ENCODE measurements at regions not wholly inside any gene's neighbourhood (a gene's known extent, or its start where the extent isn't known, plus 50 kb on each side); places are given as distances from the start of the nearest gene placed in this dataset.
"Not testable (repeated sequence)": the region's sequence is repeated elsewhere in the genome, so short reads cannot be mapped to it uniquely, and the experiment has no call there.

DNA sequence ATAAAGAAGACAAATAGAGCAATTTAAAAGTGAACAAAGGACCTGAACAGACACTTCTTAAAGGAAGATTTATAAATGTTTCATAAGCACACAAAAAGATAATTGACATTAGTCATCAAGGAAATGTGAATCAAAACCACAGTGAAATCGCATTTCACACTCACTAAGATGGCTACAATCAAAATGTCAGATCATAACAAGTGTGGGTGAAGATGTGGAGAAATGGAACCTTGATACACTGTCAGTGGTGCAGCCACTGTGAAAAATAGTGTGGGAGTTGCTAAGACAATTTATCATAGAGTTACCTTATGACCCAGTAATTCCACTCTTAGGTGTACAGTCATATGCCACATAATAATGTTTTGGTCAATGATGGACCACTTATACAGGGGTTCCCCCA is 54.5 kb upstream of the HTR4 start:
- no peak for DNase-seq

DNA sequence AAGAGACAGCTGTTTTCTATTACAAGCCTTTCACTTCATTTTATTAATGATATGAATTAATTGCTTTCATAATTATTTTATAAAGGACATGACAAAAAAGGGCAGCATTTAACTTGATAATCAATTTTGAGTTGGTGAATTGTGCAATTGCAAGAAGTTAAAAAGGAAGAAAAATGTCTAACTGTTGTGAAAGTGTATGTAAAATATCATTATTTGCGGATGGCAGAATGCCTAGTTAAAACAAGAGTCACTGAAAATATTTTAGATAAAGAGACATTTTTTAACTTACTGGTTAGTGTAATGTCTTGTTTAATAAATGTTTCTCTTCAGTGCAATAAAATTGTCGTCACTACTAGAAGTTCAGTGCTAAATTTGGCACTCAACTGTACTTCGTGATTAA is 57.6 kb upstream of the HTR4 start:
- DNase-seq = no peak

GRCh38 chr5:148713735-148714508 is 59.6 kb upstream of the HTR4 start:
- no peak for DNase-seq

- DNase-seq = no peak
These were observed 62.4 kb upstream of the HTR4 start for GRCh38 chr5:148716716-148717115.

- no peak for DNase-seq
These were observed 63.3 kb upstream of the HTR4 start for GRCh38 chr5:148717668-148718067.

DNA sequence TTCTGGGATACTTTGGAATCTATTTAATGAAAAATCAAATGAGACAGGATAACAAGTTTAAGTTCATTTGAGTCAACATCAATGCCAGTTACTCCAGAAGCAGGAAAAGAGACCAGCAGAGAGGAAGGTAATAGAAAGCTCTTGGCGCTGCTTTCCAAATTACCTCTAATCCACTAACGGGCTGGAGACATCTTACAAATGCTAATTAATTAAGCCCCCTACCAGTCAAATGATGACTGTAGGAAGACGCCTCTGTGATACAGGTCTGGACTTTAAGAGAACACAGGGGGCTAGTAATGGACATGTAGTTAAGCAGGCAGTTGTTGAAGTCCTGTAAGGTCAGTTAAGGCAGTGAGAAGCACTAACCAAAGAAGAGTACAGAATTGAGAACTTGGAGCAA is 65.3 kb upstream of the HTR4 start:
- DNase-seq = no peak

DNA sequence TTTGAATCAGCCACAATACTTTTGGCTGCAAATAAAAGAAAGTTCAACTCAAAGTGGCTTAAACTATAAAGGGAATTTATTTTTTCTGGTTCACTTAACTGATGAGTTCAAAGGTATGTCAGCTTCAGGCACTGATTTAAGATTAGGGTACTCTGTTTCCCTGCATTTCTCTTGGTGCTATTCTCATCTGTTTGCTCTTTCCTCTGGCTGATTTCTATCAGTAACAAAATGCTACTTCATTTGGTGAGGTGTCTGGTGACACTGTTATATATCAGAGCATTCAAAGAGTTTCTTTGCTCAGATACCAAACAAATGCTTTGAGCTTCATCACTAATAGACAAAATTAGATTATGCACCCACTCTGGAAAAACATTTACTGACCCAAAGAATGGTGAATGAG is 65.9 kb upstream of the HTR4 start:
- DNase-seq = no peak

DNA sequence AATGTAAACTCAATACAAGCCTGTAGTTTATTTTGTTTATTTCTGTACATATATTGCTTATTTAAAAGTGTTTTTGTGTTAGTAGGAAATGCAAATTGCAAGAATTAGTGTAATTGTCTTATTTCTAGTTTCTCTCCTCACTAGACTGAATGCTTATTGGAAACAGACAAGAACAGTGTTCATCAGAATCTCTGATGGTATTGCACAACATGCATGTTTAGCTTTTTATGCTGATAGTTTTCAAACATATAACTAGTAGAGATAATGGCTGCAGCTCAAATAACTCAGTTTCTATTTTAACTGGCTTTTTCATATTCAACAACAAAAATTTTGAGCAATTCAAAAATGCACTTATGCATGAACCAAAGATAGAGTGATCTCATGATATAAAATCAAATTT is 68.8 kb upstream of the HTR4 start:
- no peak for DNase-seq

DNA sequence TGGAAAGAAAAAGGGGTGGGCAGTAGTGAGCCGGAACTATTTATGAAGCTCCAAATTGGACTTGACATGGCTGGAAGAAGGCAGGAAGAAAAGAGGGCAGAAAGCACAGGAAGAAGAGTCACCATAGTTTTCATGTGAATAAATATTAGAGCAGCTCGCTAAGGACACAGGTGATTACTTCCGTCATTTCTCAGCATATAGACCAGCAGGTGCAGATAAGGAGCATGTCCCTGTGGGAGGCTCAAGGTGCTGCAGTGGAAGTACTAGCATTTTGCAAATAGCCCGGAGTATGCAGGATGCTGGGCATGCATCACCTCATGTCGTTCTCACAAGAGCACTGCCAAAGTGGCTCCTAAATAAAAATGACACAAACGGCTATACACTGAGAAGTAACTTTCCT is 71.3 kb upstream of the HTR4 start:
- peak; percentile 5 to 50 (median 49) for DNase-seq

GRCh38 chr5:148729182-148729581 is 74.9 kb upstream of the HTR4 start:
- peak; percentile 8 to 62 (median 21) for DNase-seq

- DNase-seq = peak in 1 of 3 experiments; percentile 18
These were observed 75.9 kb upstream of the HTR4 start for GRCh38 chr5:148730270-148730669.

GRCh38 chr5:148730942-148731898 is 76.9 kb upstream of the HTR4 start:
- DNase-seq = peak; percentile 49 to 89 (median 88)

GRCh38 chr5:148732692-148733091 is 78.4 kb upstream of the HTR4 start:
- DNase-seq = peak in 1 of 3 experiments; percentile 30

DNA sequence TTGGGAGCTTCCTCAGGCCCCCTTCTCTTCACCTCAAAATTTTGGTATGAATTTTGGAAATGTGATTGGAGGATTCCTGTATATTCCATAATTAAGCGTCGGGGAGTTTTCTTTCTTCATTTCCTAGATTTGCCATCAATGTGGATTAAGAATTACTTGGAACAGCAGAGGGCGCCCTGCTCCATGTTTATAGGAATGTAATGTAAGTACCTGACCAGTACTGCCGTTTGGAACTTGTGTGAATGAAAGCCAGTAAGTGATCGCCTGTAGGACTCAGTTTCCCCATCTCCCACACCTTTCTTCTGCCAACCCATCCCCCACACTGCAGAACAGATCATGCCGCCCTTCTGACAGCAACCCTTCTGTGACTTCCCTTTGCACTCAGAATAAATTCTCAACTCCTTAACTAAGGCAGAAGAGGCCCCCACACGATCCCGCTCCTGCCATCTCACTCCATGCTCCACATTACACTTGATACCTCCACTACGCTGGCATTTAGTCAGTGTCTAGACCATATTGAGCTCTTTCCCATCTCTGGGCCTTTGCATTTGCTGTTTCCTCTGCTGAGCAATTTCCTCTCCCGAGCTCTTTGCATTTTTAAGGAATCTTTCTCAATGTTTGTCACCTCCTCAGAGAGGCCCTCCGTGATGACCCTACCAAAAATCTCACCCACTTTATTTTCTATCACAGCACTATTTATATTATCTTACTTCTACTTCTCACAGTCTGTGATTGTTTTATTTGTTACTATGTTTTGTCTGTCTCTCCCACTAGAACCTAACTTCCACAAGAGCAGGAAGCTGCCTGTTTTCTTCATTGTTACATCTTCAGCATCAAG is 79.5 kb upstream of the HTR4 start:
- DNase-seq = peak; percentile 43 to 83 (median 80)

GRCh38 chr5:148734518-148734917 is 80.2 kb upstream of the HTR4 start:
- DNase-seq = no peak

DNA sequence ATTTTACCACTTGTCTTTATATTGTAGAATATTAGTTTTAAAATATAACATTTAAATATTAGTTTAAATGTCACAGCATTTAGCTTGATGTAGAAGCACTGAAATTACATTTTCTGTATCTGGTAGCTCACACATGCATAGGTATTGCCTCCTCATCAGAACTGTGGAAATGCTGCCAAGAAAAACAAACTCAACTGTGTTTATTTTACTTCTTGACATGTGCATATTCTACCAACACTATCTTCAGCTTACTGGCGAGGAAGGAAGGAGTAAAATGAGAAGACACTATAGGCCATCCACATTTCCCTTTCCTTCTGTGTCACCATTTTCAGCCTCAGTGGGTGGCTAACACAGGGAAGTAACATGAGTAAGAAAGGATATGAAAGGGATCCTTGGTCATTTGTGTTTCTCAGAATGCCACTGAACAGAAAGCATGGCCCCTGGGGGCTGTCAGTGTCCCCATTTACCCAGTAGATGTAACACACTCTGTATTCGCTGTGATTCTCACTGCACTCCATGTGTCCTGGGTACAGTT is 81.0 kb upstream of the HTR4 start:
- DNase-seq = no peak

DNA sequence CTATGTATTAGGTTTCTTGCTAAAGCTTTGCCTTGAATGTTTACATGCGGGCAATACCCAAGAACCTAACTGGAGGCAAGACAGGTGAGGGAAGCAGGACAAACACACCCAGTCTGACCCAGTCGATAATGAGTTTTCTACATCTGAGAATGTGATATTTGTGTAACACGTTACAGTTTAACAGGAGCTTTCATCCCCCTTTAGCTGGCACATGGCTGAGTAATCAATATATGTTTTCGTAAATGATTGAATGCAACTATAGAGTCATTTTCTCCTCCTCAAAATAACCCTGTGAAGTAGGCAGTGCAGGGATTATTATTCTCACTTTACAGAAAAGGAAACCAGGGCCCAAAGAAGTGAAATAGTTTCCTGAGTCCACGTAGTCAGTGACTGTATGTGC is 84.7 kb upstream of the HTR4 start:
- DNase-seq = no peak

DNA sequence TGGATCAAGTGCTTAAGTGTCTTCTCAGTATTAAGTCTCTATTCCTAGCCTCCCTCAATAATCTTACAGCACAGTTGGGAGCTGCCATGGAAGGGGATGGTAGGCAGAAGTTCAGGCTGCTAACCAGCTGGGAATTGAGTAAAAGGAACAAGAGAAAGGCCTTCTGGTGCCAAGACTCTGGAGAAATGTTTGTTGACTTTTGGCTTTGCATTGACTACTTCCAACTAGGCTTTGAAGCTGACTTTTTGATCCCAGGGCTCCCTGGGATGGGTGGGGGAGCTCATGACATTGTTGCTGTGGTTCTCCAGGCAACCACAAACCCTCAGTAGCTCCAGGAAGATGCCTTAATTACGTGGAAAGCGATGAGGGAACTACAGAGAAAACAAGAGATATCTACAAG is 85.2 kb upstream of the HTR4 start:
- DNase-seq = no peak

- no peak for DNase-seq
These were observed 85.9 kb upstream of the HTR4 start for GRCh38 chr5:148740079-148740858.

- peak; percentile 4 to 63 (median 55) for DNase-seq
These were observed 85.3 kb upstream of the ADRB2 start for GRCh38 chr5:148740966-148741742.

DNA sequence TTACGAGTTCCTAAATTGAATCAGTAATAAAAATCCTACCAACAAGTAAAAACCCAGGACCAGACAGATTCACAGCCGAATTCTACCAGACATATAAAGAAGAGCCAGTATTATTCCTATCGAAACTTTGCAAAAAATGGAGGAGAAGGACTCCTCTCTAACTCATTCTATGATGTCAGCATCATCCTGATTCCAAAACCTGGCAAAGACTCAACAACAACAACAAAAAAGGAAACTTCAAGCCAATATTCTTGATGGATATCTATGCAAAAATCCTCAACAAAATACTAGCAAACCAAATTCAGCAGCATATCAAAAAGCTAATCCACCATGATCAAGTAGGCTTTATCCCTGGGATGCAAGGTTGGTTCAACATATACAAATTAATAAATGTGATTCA is 84.6 kb upstream of the ADRB2 start:
- DNase-seq = not testable (repeated sequence)
